GM21381 (cell line): ENCODE measurements at regions not wholly inside any gene's neighbourhood (a gene's known extent, or its start where the extent isn't known, plus 50 kb on each side); places are given as distances from the start of the nearest gene placed in this dataset.

Experiments used
- ATAC-seq: cut with Tn5 transposase; IDR thresholded peaks from one replicate; pipeline ENCODE4 v1.9.1; 2021; ENCODE audit warnings: mild to moderate bottlenecking, moderate library complexity; ENCODE audit not compliant: unreplicated experiment

DNA sequence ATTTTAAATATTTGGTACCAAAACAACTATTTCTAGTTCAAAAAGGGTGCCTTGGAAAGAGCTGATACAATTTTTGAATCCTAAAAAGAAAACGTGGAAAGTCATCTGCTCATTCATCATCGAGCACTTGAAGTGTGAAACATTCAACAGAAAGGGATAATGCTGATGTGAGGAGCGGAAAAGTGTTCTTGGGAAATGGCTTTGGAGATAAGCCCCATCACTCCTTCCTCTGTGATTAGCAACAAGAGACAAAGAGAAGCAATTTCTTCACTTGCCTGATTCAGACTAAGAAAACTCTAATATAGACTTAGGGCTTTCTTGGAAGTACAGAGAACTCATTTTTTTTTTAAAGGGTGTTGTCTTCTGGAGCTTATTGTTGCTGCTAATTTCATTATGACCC, 74.9 kb downstream of the C9orf152 start:
- ATAC-seq, result no peak

GRCh38 chr9:110133608-110134210, 74.2 kb downstream of the C9orf152 start:
- ATAC-seq, result no peak

GRCh38 chr9:110135846-110136245, 72.1 kb downstream of the C9orf152 start:
- ATAC-seq, result no peak

- no peak for ATAC-seq
Observed at GRCh38 chr9:110136802-110137201, 71.2 kb downstream of the C9orf152 start.

- no peak for ATAC-seq
Observed at GRCh38 chr9:110140276-110140675, 67.7 kb downstream of the C9orf152 start.

- ATAC-seq, result no peak
Observed at GRCh38 chr9:110141227-110141793, 66.6 kb downstream of the C9orf152 start.

DNA sequence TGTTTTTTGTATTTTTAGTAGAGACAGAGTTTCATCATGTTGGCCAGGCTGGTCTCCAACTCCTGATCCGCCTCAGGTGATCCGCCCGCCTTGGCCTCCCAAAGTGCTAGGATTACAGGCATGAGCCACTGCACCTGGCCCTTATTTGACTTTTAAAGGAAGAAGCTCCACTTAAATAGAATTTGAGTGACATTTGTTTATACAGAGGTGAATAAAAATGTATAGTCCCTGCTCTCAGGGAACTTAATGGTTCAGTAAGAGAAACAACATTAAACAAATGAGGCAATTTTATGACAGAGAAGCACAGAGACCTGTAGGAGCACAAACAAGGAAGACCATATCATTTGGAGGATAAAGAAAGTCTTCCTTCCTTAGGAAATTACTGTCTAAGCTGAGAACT, 65.7 kb downstream of the C9orf152 start:
- no peak for ATAC-seq

- peak; percentile 4 for ATAC-seq
Observed at GRCh38 chr9:110142868-110143481, 65.0 kb downstream of the C9orf152 start.

DNA sequence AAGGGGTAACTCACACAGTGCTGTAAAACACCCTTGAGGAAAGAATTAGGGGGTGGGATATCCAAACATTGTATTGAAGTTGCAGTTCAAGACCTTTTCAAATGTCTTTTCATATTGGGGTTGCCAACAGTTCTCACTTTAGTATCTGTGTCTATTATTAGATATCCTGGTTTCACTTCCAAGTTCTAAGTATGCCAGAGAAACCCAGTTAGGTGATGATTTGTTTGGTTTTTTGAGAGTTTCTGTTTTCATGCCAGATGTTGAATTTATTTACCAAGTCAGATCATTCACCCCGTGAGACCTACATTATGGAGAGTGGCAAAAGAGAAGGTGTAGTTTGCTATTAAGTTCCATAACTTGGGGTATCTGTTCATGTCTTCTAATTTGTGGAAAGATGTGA, 64.5 kb downstream of the C9orf152 start:
- peak; percentile 43 for ATAC-seq

DNA sequence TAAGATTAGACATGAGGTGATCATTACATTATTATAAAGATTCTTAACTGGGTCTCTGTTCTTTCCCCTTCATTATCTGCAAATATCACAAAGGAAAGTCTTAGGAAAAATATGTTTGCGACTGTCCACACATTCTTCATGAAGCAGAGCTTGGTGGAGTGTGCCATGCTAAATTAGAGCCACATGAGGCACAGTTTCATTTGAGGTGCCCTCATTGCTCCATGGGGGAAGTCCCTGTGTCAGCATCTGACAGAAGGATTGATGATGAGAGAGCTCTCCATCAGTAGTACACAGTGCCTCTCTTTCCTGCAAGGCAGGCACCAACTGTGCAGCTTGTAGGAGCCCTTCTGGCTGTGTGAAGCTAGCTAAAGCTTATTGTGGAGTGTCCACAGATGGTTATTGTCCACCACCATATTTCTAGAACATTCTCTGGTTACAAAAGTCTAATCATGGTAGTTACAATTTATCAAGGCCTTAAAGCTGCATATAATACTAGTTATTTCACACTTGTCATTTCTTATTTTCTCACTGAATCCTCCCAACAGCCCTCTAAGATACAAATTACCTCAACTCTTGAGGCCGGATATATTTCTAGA, 63.9 kb downstream of the C9orf152 start:
- peak; percentile 47 for ATAC-seq

- ATAC-seq, result no peak
Observed at GRCh38 chr9:110146373-110146772, 61.6 kb downstream of the C9orf152 start.

DNA sequence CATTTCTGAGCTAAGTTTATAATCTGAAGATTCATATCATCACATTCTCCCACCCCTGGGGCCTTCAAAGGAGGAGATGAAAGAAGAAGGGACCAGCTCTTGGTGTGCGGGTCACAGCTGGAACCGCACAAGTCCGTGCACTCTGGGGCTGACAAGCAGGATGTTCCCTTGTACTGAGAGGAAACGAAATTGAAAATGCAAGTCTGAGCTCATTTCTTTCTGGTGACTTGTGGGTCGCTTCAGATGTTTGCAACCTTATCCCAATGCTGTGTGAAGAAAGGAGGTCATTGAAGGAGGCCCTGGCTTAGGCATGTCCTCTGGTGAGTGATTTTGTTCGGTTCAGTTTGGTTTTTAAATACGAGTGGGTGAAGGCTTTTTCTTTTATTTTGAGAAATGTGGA, 59.6 kb downstream of the C9orf152 start:
- ATAC-seq, result peak; percentile 75

- no peak for ATAC-seq
Observed at GRCh38 chr9:110148891-110149290, 59.1 kb downstream of the C9orf152 start.
